ENCODE measurements at regions not wholly inside any gene's neighbourhood (a gene's known extent, or its start where the extent isn't known, plus 50 kb on each side); places are given as distances from the start of the nearest gene placed in this dataset.
"Not testable (repeated sequence)": the region's sequence is repeated elsewhere in the genome, so short reads cannot be mapped to it uniquely, and the experiment has no call there.

DNA sequence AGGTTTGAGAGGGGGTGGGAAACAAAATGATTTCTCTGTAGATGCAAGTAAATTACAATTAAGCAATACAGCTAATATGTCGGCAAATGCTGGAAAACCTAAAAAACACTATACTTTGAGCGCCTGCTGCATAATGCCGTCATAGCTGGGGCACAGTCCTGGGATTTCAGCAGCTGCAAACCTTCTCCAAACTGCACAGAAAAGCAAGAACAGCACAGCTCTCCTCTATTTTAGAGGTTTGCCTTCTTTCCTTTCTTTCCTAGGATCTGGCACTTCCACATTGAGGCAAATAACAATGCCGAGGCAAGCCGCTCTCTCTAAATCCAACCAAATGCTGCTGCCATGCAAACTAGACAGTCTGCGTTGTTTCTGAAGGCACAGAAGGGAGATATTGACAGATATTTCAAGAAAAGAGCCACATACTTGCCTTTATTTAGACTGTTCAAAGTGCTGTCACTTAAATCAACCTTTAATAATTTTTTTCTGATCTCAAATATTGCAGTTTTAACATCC is 287.1 kb upstream of the G2E3 start:
- DNase-seq, result no peak

DNA sequence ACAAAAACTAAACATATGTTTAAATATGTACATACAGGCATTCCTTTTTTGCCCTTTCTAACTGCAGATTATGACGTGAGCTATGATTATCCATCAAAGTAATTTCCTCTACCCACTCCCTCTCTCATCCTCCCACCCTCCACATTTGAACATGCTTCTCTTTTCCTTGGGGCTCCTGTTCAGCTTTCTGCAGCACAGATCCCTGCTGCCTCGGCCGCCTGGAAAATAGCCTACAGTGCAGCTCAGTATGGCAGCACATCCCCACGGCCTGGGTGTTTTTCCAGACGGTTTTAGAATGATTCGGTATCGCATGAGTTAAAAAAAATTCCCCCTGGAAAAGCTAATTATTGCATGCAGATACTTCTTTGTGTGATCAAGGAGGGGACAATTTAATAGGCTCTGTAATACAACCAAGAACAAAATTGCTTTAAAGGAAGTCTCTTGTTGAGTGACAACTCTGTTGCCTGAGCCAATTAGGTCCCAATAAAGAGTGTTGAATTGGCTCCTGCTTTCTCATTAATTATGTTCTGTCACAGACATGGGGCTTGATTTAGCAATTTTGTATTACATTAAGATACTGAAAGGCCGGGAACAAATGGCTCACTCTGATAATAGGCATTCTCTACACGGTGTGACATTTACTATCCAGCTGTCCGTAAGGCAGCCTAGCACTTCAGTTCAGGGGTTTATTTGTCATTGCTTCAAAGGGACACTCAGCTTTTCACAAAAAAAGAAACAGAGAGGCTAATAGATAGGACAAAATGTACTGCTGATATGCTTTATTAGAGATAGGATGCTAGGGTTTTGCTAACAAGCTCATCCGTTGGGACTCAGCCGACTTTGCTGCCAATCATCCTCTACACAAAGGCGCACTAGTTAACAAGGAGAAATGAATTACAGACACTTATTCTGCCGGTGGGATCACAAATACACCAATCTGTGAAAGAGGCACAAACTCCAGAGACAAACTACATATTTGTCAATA is 285.8 kb upstream of the G2E3 start:
- no peak for DNase-seq

DNA sequence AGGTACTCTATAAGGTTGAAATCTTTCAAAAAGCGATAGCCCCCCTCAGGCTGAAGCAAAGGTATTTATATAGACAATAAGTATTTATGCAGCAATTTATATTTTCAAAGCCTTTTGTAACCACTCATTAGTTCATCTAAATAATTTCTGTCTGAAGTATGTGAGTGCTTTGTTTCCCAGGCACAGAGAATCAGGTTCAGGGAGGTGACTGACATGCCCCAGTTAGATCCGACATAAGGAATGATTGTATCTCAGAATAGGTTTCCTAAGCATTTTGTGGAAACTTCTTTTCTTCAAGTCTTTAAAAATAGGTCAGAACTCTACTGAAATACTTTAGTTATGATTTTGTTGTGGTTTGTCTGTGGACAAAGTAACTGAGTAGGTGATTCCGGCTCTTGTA is 283.4 kb upstream of the G2E3 start:
- DNase-seq, result no peak

DNA sequence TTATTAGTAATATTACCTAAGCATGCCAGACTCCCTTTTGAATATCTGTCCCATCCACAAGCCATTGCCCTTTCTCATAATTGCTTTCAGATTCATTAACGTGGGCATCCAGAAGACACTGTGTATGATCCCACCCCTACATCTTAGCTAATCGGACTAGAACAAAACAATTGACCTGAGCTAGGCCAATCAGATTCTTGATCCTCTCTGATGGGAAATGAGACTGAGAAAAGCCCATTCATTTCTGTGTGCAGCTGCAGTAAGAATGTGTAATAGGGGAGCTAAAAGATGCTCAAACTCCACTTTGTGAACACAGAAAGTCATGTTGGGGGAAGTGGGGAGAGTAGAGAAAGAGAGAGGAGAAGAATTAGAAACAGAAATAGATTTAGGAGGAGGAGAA is 281.7 kb upstream of the G2E3 start:
- DNase-seq, result no peak

DNA sequence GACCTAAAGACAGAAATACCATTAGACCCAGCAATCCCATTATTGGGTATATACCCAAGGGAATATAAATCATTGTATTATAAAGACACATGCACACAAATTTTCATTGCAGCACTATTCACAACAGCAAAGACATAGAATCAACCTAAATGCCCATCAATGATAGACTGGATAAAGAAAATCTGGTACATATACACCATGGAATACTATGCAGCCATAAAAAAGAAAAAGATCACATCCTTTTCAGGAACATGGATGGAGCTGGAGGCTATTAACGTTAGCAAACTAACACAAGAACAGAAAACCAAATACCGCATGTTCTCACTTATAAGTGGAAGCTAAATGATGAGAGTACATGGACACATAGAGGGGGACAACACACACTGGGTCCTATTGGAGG is 280.1 kb upstream of the G2E3 start:
- DNase-seq, result not testable (repeated sequence)

DNA sequence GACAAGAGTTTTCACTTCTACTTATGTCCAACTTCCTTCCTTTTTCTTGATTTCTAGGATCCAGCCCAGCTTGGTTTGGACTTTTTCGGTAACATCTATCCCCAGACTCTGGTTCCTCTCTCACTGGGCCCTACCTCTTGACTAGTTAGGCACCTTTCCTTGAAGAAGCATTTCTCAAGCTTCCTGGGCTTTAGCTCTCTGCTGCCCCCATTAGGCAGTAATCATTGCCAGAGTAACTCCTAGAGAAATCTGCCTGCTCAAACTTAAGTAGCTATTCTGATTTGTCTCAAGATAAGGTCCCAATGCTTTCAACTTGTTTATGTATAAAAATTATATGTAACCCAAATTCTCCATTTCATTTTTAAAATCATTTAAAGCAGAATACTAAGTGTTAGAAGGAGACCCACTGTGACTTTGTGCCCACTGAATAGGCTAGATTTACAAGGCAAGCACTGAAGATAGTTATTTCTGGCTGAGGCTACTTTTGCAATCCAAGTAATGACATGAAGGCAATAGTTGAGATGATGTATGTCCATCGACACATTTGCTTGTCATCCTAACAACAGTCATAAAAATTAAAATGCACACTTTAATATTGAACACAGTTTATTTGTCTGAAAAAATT is 275.0 kb upstream of the G2E3 start:
- peak; percentile 8 to 19 for DNase-seq

DNA sequence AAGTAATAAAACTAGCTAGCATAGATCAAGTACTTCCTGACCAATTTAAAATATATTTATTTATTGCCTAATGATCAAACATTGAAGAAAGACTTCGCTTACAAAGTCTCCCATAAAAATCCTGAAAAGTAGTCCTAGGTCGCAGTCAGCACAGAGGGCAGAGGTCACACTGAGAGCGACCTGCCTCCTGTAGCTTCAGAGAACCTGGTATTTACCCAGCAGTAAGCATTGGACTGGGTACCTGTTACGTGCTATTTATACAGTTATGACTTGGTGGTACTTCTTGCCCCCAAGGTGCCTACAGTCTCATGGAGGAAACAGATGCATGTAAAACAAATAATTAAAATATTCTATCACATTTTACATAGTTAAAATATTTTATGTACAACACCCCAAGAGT is 274.1 kb upstream of the G2E3 start:
- no peak for DNase-seq

DNA sequence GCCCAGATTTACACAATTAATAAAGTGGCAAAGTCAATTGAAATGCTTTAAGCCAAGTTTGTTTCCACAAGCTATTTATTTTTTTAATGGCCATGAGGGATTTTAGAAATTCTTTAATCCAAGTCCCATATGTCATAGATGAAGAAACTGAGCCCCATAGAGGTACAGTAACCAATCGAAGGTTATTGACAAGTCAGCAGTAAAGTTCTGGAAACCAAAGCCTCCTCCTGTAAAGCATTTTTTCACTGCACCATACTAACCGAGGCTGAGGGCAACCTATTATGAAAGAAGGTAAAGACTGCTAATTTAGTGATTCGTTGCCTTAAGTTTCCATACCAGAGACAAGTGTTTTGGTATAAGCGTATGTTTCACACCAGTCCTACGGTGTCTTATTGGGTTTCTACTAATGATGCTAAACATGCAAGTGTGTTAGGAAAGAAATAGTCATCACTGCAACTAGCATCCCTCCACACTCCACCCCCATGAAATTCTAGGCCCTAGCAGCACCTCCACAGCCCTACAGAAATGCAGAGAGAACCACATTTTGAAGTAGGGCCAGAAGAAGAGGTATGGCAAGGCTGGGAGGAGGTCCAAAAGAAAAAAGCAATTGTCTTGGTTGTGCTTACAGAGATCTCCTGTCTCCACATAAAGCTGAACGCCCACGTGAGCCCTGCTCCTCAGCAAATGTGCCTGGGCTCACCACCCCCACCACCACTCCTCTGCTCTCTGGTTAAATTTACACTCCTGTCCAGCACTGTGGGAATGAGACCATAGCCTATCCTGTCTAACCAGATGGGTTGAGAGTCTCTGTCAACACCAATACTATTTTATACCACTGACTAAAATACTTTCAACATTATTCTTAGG is 271.1 kb upstream of the G2E3 start:
- no peak for DNase-seq

DNA sequence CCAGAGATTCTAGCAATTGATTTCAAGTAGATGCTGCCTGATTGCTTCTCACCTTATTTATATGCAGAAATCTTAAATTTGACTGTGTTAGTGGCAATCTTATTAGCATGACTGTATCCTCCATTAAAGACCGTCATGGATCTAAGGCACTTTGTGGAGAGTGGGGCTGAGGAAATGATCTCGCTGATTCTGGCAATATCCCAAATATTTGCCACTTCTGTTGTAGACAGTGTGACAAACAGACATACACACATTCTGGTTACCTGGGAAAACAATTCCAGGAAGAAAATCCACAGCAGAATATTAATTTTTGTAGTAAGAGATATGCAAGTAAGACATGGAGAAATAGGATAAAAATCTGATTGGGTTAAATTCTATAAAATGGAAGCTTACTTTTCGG is 269.0 kb upstream of the G2E3 start:
- DNase-seq, result no peak

DNA sequence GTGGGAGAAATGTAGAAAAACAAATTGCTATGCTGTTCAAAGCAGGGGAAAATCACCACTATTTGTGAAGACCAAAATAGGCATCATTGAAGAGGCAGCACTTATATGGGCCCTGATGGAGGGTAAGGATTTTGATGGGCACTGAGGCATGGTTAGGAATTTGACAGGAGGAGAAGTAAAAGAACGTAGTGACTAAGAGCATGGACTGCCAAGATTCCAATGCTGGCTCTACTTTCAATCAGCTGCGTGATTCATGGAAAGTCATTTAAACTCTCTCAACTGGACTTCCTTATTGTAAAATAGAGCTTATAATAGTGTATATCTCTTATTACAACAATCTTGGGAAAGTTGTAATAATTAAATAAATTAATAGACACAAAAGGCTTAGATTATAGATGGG is 267.7 kb upstream of the G2E3 start:
- DNase-seq, result no peak

DNA sequence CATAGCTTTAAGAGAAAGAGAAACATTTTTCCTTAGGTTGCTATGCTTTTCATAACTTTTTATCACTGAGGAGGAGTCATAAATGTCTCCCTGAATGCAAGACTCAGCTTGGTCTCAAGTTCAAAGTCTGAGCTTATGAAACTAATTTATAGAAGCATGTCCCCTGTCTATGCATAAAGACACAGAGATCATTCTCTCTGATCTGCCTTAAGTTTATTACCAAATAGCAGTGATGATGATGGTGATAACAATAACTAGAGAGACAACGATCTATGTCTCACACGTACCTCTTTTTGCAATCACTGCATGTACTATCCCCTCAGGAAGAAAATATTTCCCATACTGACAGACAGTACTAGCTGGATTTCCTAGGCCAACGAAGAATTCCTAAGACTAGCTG is 266.4 kb upstream of the G2E3 start:
- DNase-seq, result no peak

DNA sequence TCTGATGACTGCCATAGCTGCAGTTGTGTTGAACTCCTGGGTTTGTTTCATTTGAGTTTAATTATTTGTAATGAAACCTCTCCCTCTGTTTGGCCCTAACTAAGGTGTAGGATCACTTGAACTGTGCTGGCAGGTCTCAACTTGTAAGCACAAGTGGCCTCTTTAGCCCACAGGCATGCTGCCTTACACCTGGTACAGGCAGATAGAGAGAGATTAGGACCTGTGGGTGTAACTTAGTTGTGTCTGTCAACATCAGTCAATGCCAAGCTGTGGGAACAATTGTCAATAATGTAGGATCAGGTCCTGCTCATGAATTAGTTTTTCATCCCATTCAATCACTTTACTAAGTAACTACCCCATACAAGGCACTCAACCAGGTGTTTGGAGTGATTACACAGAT is 263.0 kb upstream of the G2E3 start:
- DNase-seq, result no peak

DNA sequence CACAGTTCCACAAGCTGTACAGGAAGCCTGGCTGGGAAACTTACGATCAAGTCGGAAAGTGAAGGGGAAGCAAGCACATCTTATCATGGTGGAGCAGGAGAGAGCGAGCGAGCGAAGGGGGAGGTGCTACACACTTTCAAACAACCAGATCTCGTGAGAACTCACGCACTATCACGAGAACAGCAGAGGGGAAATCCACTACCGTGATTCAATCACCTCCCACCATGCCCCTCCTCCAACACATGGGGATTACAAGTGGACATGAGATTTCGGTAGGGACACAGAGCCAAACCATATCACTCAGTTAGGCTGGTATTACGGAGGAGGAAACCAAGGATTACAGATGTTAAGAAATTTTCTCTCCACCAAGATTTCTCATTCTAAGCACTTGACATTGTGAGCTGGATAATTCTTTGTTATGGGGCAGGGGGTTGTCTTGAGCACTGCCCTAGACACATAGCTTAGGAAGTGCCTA is 262.0 kb upstream of the G2E3 start:
- no peak for DNase-seq

DNA sequence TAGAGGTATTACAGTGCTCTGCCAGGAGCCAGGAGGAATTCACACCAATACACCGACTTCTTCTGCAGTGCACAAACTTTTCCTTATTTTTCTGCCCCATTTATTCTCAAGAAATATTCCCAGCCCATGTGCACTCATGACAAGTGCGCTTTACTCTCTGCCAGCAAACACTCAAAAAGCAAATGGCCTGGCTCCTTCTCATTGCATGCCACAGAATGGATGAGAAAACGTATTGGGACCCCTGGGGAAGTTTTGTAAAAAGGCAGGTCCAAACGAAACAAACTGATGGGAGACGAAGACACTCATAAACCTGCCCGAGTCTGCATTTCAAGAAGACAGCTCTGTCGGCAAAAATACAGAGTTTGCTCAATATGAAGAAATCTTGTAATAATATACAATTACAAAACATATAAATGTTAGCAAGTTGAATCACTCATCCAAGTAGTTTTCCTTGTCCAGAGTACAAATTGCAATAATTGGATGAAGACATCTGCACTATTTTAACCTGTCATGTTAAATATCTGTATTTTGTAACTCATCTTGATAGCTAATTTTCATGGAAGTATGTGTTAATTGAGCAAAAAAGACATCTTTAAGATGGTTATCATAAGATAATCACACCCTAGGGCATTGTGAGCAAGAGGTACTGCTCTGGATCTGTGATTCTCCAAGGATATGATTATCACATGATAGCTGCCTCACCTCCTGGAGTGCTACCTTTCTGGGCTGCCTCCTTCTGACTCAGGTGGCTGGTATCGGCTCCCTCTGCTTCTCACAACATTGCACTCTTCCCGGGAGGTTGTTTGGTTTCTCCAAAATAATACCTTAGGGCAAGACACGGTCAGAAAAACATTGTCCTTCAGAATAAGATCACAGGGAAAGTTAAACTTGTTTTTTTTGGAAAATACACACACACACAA is 260.8 kb upstream of the G2E3 start:
- DNase-seq, result no peak

DNA sequence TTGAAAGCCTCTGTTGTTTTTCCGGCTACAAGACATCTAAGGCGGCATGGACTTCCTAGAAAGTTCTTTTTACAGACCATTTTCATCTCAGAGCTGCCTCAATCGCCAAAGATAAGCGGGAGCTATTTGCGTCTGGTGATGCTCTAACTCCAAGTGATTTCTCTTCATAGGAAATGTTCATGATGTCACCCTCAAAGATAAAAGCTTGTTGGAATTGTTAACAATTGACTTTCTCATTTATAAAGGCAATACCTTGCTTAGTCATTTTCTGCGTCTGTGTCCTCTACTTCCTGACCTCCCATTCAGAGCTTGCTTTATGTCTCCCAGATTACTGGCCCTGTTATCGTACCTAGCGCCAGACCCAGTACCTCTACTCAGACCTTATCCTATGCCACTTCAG is 259.0 kb upstream of the G2E3 start:
- DNase-seq, result no peak

DNA sequence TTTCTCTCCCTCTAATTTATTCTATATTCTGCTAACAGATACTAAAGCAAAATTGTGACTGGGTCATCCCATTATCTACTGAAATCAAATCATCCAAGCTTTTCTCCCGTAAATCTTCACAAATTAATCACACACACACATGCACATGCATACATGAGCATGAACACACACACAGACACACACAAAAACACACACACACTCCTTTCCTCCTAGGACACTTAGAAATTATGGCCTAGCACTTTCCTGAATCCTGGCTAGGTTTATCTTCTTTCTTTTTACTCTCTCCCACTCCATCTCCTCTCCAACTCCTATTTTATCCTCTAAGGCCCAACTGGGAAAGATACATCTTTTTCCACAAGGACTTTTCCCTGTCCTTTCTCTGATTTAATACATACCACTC is 255.6 kb upstream of the G2E3 start:
- DNase-seq, result no peak

DNA sequence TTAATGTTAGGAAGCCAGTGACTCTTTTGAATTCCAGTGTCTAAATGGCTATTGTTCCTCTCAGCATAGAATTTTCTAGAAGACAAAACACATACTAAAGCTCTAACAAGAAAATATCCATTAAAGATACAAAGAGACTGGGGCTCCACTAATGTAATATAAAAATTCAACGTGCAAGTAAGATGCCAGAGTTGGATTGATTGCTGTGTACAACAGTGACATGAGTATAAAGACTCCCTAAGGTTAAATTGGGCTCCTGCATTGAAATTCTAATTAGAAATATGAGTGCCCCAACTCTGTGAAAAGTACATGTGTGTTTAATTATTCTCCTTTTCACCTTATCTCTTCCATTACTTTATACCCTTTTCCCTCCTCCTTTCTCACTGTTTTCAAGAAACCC is 253.6 kb upstream of the G2E3 start:
- DNase-seq, result no peak

DNA sequence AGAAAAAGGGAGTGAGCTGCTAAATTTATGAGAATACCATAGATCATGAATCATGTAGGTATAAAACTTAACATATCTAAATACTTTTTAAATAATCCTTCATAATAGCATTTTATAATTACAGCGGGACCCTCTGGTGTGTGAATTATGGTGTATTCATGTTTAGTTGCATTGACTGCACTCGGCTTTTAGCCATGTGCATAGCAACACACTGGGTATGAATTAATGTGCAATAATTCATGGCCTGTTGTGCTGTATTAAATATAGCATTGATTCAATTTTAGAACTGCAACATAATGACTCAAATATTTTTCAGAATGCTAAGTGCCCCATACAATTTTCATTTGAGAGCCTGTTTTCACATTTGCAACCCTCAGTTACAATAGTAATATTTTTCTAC is 249.6 kb upstream of the G2E3 start:
- no peak for DNase-seq

DNA sequence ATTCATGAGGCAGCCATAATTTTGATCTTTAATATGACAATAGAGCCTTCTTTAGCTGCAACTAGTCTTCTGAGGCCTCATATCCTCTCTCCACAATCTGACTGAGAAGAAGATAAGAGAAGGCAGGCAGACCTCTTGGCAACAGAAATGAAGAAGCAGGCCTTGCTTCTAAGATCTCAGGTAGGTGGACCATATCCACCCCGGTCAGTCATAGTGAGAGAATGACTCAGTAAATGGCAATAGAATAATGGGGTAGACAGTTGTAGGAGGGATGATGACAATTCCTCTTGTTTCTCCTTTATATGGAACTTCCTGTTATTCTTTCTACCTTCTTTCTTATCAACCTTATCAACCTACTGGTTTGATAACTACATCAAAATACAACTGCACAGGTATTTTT is 246.7 kb upstream of the G2E3 start:
- DNase-seq, result no peak

DNA sequence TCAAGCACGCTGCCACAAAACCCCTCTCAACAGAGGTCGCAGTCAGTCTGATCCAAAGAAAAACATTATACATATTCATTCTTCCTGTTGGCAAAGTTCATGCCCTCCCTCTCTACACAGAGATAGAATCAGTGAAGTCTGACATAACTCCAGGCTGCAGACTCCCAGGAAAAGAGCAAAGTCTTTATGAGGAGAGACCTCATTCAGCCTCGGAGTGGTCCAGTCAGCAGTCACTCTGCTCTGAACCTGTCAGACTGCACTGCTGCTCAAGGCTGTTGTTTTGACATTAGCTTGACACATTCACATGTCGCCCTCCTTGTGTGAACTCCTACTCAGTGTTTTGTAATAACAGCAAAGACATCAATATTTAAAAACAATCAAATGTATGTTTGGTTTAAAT is 241.2 kb upstream of the G2E3 start:
- no peak for DNase-seq

DNA sequence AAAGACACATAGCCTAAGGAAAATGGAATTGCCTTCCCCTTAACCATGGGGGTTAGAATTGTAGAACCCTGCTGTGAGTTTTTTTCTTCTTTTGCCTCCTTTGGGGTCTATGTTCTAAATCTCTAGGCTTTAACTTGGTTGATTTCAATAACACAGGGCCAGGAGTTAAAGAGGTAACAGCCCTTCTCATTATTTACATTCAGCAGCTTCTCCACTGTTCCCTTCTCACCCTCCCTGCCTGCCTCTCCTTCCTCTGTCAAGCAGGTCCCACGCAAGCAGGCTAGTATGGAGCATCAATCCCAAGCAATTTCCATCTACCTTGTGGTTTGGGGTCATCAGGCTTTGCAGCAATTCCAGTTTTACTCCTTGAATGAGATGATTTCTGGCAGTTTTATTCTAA is 236.1 kb upstream of the G2E3 start:
- DNase-seq, result no peak

DNA sequence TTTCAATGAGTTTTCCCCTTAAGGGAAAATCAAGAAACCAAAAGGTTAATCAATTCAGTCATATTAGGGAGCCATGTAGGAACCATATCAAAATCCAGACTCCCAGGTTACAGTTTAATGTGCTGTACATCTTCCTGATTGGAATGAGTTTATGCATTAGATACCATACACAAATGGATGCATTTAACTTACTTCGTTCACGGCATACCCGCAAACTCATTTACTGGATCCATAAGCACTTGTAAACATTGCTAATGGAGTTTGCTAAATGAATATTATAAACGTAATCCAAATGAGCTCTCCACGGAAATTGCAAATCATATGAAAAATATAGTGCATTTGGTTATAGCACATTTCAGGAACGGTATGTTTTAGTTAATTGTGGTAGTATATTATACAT is 228.9 kb upstream of the G2E3 start:
- no peak for DNase-seq

All from stimulated activated CD4-positive, alpha-beta T cell treated with anti-CD3 and anti-CD28 coated beads, Interleukin-2, amount 100 ng/mL, for 24 hours (primary cell).